ENCODE measurements at regions not wholly inside any gene's neighbourhood (a gene's known extent, or its start where the extent isn't known, plus 50 kb on each side); places are given as distances from the start of the nearest gene placed in this dataset.
"Not testable (repeated sequence)": the region's sequence is repeated elsewhere in the genome, so short reads cannot be mapped to it uniquely, and the experiment has no call there.

DNA sequence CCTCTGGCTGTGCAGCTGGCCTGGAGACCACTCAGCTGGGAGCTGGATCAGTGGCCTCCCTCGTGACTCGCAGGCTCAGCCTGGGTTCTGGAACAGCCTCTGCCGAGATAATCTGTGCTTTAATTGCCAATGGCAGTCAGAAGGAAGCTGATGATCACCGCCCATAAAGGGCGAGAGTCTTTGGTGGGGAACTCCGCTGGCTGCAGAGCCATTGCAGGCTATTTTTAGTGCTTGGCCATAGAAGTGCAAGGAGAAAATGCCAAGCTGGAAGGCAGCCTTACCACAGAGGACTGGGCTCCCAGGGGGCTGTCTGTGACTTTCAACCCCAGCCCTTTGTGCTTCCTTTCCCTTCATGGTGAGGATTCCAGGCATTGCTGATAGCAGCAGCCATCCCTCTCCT, 62.2 kb upstream of the TENM4 start:
- DNase-seq, result no peak

DNA sequence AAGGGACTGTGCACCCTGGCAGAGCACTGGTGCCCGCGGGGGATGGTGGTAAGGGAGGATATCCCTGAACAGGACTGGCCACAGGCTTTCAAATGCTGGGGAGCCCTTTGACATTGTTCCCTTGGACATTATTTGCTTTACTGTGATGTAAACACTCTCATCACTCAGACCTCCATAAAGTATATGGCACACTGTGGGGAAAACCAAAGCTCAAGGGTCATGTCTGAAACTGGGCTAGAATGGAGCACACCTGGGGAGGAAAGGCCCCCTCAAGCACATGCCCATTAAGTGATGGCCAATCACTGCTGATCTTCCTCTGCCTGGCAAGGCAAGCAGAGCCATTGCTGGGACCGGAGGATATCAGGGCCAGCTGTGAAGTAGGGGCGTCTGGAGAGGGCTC, 60.9 kb upstream of the TENM4 start:
- DNase-seq, result no peak

DNA sequence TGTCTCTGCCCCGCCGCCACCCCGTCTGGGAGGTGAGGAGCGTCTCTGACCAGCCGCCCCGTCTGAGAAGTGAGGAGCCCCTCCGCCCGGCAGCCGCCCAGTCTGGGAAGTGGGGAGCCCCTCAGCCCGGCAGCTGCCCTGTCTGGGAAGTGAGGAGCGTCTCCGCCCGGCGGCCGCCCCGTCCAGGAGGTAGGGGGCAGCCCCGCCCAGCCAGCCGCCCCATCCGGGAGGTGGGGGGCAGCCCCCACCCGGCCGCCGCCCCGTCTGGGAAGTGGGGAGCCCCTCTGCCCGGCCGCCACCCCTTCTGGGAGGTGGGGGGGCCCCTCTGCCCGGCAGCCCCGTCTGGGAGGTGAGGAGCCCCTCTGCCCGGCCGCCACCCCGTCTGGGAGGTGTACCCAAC, 59.1 kb upstream of the TENM4 start:
- not testable (repeated sequence) for DNase-seq

DNA sequence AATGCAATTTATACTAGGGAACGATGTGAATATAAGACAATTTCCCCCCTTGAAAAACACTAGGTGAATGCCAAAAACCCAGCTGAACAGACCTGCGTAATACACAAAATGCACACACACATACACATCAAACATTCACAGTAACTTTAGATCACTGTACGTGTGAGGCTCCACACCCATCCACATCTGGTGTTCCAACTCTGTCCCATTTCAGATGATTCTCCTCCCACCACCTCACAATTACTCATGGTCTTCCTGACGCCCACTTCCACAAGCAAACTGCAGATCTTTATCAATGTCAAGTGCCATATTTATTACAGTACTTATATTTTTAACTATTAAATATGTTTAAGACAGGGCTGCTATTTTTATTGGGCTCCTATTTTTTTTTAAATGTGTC, 57.8 kb upstream of the TENM4 start:
- DNase-seq, result no peak

DNA sequence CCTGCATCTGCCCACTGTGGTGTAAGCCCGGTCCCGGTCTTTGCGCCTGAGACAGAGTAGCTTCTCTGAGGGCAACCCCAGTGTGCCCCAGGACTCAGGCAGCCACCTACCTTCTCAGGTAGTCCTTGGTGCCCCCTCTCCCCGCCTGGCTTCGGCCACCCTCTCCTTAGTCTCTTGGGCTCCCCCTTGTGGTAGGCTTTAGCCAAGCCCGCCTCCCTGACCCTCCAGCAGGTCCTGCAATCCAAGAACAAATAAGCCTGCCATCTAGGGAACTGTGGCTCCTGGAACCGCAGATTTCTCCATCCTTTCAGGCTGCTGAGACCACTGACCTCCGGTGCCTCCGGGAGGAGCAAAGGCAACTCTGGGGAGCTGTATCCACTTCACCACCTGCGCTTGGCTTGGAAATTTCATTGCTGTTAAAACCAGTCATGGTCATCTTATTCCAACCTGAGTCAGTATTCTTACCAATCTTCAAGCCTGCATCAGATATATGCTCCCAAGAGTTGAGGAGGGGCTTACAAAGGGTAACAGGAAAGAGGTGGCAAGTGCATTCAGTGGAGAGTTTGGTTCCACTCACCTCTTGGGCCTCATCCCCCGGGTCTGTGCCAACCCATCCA, 52.8 kb upstream of the TENM4 start:
- peak in 2 of 6 experiments; percentile 1 to 5 for DNase-seq

DNA sequence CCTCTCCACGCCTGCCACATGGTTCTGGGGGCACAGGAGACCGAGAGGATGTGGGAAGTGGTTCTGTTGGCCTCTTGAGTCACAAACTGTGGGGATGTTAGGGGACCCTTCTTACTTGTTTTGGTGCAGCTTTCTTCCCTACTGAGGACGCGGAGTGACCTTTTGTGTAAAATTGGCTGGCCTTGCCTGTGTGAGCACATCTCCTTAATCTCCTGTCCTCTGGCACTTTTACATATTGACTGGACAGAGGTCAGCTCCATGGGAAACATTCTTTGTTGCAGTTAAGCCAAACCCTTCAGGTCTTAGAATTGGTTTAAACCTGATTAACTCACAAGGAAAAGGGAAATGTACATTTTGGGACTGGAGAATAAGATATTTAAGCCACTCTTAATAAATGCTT, 51.2 kb upstream of the TENM4 start:
- no peak for DNase-seq

All from stimulated activated naive CD4-positive, alpha-beta T cell (primary cell).